NCI-H2196 treated with DMSO at 0.1 percent for 48 hours (cell line): ENCODE measurements at regions not wholly inside any gene's neighbourhood (a gene's known extent, or its start where the extent isn't known, plus 50 kb on each side); places are given as distances from the start of the nearest gene placed in this dataset.

Experiments used
- DNase-seq: peaks from one replicate; lab custom pipeline; 2025; ENCODE audit not compliant: unreplicated experiment; lab: John Stamatoyannopoulos, UW

DNA sequence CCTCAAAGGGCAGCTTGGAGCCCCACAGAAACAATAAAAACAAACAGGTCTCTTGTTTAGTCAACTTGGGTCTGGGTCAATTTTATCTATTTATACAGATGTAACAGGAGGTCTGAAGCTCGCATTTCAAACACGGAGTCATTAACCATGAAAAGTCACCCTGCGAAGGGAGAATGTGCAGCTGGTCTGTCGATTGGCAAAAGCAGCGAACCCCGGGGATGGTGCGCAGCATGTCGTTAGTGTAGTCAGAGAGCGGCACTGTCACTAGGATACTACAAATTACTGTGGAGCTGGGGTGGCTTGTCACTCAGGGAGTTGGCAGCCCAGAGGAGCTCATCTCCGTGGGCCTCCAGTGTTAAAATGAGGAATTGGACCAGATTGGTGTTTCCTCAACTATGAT is 190.4 kb upstream of the ARG1 start:
- no peak for DNase-seq

DNA sequence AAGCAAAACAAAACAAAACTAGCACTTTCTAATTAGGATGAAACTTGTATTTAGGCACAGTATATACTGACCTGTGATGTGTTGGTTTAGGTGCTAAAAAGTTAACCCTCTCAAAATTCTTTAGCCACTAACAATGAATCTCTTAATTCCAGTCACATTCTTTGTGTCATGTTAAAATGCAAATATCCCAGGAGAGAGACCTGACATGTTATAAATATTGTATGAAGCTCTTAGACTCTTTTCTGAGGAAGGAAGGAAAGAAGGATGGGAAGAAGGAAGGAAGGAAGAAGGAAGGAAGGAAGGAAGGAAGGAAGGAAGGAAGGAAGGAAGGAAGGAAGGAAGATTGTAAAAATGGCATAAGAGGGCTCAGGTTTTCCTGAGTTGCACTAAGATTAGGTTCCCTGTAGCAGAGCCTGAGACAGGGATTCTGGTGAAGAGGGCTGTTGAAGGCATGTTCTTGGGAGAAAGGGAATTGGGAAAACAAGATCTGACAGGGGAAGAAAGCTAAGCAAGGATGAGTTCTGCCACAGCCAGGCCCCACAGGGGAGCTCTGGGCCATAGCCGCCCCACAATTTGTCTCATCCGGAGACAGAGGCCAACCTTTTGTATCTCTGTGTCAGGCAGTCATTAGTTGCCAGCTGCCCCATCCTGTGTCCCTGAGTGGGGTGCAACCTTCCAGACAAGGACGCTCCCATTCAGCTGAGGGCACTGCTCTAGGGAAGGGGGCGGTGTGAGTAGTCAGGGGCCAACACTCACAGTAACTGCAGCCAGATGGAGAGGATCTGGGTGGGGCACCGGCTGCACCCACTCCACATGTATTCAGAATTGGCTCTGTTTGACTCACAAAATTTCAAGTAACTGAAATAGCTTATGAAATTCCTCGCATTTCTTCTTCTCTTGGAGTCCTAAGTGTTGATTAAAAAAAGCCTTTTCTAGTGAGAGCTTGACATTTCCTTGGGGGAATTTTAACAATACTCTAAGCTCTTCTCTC is 189.3 kb upstream of the ARG1 start:
- DNase-seq, result no peak

DNA sequence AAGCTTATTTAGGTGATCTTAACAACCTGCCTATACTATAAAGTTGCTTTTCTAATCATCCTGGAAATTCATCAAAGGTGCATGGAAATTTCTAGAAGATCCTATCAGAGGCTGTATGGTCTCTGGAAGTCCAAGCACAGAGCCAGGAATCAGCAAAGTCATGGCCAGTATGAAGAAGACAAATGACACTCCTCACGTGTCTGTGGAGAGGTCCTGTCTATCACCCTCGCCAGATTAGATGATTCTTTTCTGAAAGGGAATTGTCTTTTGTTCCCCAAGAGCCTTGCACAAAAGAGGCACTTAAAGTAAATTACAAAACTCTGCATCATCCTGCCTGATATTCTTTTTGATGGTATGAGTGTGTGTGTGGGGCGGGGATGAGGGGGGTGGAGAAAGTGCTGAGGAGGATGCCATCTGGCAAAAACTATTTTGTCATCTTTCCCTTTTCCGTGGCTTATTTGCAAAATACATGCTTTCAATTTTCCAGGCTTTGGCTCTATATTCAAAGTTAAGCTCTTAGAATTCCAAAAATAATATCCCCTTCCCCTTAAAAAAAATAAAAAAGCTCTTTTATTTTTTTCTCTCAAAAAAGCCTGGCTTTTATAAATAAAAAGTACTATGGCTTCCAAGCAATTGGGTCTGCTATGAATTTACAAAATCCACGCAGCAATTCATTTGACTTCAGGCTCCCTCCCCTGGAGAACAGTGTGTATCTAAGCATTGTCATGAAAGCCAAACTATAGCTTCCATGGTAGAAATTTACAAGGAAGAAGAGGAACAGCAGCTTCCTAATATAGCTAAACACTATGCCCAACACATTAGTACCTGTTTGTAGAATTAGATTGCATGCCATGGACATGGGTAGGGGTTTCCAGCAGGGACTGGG is 185.2 kb upstream of the ARG1 start:
- no peak for DNase-seq

DNA sequence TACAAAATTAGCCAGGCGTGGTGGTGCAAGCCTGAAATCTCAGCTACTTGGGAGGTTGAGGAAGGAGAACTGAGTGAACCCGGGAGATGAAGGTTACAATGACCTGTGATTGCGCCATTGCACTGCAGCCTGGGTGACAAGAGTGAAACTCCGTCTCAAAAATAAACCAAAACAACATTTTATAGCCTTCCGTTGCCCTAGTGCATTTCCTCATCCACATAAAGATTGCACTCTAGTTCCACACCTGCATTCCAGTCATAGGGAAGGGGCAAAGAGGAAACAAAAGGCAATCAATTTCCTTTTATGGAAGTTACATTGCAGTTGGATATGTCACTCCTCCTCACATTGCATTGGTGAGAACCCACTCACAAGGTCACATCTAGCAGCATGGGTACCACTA is 182.7 kb upstream of the ARG1 start:
- no peak for DNase-seq

DNA sequence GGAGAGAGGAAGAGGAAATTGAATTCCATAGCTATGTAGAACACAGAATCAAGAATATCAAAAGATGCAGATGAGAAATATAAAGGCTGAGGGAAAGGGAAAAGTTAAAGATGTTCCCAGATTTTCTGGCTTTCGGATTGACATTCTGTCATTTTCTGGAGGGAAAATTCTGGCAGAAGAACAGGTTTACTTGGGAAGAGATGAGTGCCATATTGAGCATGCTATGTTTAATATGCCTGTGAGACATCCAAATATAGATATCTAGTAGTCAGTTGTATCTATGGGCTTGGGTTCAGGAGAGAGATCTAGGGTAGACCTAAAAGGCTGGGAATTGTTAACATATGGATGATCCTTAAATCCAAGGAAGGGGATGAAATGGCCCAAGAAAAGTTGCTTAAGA is 181.9 kb upstream of the ARG1 start:
- no peak for DNase-seq

DNA sequence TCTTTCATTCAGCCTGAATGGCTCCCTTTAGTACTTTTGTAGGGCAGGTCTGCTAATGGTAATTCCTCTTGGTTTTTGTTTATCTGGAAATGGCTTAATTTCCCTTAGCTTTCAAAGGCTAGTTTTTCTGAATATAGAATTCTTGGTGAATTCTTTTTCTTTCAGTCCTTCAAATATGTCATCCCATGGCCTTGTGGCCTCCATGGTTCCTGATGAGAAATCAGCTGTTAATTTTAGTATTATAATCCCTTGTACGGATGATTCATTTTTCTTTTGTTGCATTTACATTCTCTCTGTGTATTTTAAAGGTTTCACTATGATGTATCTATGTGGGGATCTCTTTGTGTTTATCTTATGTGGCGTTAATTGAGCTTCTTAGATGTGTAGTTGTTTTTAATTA is 179.6 kb upstream of the ARG1 start:
- no peak for DNase-seq

DNA sequence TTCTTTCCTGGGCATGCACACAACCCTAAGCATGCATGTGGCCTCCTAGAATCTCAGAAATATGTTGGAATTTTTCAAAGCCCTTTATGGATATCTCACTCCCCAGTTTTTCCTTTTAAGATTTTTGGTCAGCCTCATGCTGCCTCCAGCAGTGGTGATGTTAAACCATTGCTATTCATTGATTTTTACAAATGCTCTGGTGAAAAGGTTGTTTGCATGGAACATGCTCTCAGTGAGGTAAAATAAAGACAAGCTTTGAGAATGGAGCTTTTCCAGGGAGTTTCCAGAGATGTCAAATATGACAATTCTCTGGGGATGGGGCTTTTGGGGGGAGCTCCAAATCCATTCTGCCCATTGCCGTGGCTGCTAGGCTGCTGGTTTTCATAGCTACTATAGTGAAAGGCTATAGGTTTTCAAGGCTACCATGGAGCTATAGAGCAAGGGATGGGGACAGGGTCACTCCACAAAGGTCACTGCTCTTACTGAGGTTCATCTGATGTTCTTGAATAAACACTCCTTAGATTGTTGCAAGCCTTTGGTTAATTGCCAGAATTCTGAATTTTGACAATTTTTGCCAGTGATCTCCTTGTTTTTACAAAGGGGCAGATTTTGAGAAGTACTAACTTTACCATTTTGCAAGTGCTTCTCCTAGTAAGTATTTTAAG is 178.1 kb upstream of the ARG1 start:
- DNase-seq, result no peak

DNA sequence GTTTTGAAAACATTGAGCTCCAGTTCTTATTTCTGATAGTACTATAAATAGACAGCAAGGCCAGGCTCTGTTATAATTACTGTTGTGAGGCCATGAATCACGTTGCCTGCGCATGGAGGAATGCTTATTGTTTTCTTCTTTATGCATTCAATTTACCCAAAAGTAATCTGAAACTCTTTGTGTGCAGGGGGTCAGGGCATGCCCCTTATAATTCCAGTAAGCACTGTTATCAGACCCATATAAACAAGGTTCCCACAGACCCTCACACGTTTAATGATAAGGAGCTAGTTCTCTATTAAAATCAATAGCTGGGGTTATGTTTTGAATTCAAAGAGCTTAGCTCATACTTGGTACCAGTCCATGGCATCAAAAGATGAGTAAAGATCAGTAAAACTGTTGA is 174.8 kb upstream of the ARG1 start:
- no peak for DNase-seq

DNA sequence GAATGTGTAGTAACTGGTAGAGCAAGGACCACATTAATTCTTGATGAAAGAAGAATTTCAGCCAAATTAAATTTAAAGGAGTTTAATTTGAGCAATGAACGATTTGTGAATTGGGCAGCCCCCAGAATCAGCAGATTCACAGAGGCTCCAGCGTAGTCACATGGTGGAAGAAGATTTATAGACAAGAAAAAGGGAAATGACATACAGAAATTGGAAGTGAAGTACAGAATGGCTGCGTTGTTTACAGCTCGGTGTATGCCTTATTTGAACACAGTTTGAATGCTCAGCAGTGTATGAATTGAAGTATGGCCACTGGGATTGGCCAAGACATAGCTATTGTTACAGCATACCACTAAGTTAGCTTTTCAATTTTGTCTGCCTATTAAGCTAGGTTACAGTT is 173.6 kb upstream of the ARG1 start:
- no peak for DNase-seq

DNA sequence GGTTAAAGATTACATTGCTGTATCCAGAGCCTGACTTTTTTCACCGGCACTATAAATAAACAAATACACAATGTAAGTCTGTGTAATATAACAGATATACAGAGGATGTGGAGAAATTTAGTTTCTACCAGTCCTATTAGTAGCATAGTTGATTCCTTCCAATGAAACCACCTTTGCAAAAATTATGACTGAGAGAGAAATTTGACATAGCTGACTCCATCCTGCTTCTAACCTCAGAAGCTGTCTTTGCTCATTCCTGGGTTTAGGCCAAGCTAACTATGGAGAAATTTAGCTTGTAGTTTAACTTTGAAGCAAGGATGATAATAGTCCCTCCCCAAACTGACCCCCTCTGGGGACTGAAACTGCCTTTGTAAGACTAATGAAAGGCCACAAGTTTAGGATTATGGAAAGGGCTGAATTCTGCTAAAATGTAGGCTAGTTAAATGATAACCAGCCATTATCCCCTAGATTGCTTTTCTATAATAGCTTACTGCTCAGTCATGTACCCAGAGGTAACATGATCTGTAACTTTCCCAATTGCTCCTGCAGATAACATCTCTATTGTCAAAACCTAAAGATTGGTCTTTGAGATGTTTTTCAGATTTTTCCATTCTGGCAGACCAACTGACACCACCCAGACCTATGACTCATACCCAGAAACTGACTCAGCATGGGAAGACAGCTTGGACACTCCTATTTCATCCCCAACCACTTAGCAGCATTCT is 172.8 kb upstream of the ARG1 start:
- no peak for DNase-seq

DNA sequence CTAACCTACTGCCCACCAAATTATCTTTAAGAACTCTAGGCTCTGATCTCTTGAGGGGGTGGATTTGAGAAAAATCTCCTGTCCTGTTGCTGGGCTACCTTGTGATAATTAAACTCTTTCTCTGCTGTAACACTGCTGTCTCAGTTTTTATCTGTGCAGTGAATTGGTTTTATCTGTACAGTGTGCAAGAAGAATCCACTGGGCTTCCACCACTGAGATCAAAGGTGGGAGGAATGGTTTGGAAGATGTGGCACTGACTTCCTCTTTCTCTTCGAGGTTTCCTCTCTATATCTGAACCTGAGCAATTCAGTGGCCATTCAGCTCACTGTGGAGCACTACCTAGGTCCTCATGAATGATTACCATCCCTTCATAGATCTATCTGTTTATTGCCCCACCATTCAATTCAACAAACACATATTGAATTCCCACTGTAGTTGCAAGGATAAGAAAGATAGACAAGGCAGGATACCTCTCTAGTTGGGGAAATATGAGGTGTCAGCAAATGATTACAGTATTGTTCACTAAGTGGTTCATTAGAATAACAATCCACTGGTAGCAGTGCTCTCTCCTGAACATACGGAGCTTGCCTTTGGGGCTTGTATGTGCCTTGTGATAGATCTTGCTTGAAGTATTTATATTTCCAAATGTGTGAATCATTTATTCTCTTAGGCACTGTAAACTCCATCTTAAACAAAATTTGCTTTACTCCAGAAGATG is 172.1 kb upstream of the ARG1 start:
- DNase-seq, result no peak

DNA sequence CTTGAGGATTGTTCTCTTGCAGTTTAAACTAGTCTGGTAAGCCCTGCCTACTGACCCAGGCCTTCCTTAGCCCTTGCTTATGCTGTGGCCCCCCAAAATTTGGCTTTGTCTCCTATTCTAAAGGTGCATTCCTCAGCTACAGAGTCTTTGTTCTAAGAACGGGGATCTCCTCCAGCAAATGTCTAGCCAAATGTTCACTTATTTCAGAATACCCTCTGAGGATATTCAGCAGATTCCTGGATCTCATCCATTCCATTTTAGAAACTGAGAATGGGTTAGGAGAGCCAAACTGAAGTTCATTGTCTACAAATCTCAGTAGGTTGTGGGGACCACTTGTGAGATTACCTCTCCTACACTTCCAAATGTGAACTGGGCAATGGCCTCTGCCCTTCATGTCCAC is 164.2 kb upstream of the ARG1 start:
- no peak for DNase-seq

DNA sequence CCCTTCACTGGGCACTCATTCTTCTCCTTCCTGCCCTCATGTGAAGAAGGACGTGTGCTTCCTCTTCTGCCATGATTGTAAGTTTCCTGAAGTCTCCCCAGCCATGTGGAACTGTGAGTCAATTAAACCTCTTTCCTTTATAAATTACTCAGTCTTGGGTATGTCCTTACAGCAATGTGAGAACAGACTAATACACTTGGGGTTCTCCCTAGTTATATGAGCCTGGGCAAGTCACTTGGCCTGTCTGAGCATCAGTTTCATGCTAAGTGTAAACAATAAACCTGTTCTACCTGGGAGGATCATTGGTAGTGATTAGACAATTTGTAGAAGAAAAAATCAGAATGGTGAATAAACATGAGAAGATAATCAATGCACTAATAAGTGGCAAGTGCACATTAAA is 162.2 kb upstream of the ARG1 start:
- no peak for DNase-seq

DNA sequence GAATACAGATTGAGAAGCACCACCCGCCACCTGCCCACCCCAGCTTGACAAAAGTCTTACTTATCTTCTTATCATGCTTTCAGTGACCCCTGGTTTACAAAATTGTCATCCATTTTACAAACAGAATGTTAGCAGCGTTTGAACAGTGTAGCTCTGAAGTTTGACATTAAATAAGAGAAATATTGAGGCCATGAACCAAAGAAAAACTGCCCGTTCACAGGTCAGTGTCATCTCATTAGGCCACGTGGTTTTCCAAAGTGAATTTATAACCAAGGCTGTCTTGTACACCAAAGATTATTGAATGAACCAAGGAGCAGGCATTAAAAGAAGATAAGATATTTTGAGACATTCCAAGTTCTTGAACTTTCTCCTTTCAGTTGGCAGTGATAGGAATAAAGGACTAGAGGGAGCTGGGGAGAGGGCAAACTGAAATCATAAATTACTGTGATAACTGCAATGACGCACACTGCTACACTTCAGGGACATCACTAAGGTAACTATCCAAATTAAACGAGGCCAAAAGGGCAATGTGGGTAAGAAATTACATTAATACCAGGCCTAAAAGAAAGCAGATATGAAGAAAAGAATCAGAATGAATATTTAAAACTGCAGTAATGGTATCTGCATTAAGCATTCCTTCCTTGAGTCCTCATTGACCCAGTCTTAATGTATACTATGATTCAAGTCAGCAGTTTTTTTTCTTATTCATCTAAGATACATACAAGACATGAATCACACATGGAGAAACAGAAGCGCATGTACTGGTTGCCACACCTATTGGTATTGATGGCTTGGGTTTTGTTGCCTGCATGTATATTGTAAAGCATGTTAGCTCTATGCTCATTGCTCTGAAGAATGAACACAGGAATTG is 159.8 kb upstream of the ARG1 start:
- no peak for DNase-seq

DNA sequence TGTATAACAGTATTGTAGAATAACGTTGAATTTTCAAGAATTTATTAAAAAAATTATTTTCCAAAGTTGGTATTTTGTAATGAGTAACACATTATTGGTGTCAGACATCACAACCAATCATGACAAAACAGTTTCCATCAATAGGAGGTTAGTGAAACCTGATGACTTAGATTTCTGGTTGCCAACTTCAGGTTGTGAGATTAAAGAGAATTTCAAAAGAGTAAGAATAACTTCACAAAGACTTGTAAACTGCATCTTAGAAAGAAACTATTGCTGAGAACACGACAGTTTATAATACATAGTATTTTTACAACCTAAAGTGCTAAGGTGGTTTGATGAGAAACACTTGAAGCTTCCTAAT is 159.2 kb upstream of the ARG1 start:
- DNase-seq, result no peak

DNA sequence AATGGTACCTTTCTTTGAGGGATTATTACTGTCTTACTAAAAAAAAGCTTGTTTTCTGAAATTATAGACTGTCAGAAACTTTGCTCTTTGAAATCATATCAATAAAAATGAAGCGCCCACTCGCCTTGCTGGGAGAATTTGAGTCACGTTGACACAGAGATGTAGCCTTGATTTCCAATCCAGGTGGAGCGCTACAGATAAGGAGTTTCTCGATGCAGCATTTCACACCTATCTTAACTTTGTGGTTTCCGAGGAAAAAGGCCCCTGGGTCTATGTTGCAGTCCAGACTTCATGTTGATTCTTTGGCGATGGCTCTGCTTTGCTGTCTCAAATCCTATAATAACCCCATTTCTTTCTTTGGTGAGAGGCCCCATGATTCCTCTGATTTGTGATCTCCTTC is 158.1 kb upstream of the ARG1 start:
- DNase-seq, result no peak

DNA sequence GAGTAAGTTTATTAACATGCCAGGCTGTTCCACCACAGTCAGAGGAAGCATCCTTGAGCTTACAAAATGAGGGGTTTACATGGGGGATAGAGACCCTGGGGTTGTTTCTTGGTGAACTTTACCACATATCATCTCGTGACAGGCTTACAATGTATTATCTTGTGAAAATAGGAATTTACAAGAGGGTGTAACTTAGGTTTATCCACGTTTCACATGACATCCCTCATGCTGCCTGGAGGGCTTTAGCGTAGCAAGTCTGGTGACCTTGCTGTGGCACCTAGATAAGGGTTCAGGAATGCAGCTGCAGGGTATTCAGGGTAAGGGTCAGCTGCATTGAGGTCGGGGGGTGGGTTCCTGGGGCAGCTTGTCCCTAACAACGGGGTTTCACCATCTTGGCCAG is 154.6 kb upstream of the ARG1 start:
- DNase-seq, result no peak

DNA sequence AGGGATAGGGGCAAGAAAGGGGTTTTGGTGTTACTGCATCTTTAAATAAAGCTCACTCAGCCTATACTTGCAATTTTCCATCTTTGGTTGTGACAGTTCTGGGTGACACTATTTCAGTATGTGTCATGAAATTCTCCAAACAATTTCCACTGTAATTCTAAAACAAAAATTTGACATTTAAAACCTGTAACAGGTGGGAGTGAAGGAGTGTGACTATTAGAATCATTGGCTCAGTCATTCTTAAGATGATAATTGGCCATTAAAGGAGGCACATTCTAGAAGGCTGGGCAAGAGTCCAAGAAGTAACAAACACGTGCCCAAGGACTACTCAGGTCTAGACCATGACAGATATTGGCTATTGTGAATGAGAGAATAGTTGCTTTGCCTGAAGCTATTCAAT is 153.3 kb upstream of the ARG1 start:
- no peak for DNase-seq

DNA sequence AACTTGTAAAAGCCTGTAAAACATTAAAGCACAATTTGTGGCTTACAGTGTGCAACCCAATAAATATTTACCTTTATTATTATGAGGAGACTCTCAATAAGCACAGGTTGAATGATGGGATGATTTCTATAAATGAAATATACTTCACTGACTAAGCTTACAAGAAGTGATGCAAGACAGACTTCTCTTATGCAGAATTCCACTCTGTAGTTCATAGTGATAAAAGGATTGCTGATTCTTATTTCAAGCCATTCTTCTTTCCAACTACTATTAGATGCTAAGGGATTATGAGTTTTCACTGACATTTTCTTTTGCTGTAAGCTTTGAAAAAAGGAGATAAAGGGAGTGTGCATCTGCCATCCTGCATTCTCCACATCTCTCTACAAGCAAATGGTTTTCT is 149.0 kb upstream of the ARG1 start:
- DNase-seq, result no peak
